ENCODE measurements at regions not wholly inside any gene's neighbourhood (a gene's known extent, or its start where the extent isn't known, plus 50 kb on each side); places are given as distances from the start of the nearest gene placed in this dataset.

DNA sequence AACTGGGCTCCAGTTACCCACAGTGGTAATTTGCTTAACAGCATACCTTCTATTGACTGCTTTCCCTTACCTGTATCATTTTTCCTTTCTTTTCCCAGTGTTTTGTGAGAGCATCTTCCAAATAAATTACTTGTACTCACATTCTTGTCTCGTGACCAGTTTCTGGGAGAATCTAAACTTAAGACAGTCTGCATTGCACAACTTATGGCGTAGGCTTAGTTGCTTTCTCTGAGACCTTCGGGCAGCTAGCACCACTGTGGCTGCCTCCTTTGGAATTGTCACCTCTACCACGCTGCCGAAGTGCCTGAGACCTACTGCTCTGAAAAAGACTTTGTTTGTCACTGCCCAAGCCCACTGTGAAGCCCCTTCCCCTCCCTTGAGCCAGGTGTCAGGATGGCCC is 188.1 kb upstream of the BMP2 start:
- TF ChIP-seq RAD21 (IDR thresholded peaks at IDR 0.05; ENCODE audit: low read length), result no peak
- TF ChIP-seq, protein P1, sequence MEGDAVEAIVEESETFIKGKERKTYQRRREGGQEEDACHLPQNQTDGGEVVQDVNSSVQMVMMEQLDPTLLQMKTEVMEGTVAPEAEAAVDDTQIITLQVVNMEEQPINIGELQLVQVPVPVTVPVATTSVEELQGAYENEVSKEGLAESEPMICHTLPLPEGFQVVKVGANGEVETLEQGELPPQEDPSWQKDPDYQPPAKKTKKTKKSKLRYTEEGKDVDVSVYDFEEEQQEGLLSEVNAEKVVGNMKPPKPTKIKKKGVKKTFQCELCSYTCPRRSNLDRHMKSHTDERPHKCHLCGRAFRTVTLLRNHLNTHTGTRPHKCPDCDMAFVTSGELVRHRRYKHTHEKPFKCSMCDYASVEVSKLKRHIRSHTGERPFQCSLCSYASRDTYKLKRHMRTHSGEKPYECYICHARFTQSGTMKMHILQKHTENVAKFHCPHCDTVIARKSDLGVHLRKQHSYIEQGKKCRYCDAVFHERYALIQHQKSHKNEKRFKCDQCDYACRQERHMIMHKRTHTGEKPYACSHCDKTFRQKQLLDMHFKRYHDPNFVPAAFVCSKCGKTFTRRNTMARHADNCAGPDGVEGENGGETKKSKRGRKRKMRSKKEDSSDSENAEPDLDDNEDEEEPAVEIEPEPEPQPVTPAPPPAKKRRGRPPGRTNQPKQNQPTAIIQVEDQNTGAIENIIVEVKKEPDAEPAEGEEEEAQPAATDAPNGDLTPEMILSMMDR (IDR thresholded peaks at IDR 0.05), result no peak
- no peak for TF ChIP-seq EP300 (IDR thresholded peaks at IDR 0.05; ENCODE audit: borderline replicate concordance in 1 of 2, low read depth in 1 of 2, low read length in 1 of 2)
- TF ChIP-seq, protein P2, sequence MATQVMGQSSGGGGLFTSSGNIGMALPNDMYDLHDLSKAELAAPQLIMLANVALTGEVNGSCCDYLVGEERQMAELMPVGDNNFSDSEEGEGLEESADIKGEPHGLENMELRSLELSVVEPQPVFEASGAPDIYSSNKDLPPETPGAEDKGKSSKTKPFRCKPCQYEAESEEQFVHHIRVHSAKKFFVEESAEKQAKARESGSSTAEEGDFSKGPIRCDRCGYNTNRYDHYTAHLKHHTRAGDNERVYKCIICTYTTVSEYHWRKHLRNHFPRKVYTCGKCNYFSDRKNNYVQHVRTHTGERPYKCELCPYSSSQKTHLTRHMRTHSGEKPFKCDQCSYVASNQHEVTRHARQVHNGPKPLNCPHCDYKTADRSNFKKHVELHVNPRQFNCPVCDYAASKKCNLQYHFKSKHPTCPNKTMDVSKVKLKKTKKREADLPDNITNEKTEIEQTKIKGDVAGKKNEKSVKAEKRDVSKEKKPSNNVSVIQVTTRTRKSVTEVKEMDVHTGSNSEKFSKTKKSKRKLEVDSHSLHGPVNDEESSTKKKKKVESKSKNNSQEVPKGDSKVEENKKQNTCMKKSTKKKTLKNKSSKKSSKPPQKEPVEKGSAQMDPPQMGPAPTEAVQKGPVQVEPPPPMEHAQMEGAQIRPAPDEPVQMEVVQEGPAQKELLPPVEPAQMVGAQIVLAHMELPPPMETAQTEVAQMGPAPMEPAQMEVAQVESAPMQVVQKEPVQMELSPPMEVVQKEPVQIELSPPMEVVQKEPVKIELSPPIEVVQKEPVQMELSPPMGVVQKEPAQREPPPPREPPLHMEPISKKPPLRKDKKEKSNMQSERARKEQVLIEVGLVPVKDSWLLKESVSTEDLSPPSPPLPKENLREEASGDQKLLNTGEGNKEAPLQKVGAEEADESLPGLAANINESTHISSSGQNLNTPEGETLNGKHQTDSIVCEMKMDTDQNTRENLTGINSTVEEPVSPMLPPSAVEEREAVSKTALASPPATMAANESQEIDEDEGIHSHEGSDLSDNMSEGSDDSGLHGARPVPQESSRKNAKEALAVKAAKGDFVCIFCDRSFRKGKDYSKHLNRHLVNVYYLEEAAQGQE (IDR thresholded peaks at IDR 0.05; ENCODE audit: low read depth, low read length), result no peak
- no peak for TF ChIP-seq RFX5 (IDR thresholded peaks at IDR 0.05; ENCODE audit: low read length)
- TF ChIP-seq EZH2phosphoT487 (IDR thresholded peaks at IDR 0.05; ENCODE audit: borderline replicate concordance, low read depth), result no peak
- TF ChIP-seq TAF1 (IDR thresholded peaks at IDR 0.05; ENCODE audit: borderline replicate concordance, low read depth, low read length), result no peak
- no peak for TF ChIP-seq GABPA (IDR thresholded peaks at IDR 0.05; ENCODE audit: low read depth)
- TF ChIP-seq, protein P3, sequence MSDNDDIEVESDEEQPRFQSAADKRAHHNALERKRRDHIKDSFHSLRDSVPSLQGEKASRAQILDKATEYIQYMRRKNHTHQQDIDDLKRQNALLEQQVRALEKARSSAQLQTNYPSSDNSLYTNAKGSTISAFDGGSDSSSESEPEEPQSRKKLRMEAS (IDR thresholded peaks at IDR 0.05; ENCODE audit: low read depth), result no peak
- TF ChIP-seq FOSL2 (IDR thresholded peaks at IDR 0.05; ENCODE audit: borderline replicate concordance, low read depth), result no peak
- no peak for TF ChIP-seq MEF2A (IDR thresholded peaks at IDR 0.05; ENCODE audit: borderline replicate concordance, low read depth)
- TF ChIP-seq POLR2AphosphoS5 (IDR thresholded peaks at IDR 0.05; ENCODE audit: low read depth, low read length), result no peak
- TF ChIP-seq SMC3 (IDR thresholded peaks at IDR 0.05; ENCODE audit: low read depth, low read length), result no peak

Data from SK-N-SH (cell line).